Inflammatory macrophage treated with lipopolysaccharide for 1 hour (primary cell): ENCODE measurements at regions not wholly inside any gene's neighbourhood (a gene's known extent, or its start where the extent isn't known, plus 50 kb on each side); places are given as distances from the start of the nearest gene placed in this dataset.
"Not testable (repeated sequence)": the region's sequence is repeated elsewhere in the genome, so short reads cannot be mapped to it uniquely, and the experiment has no call there.

Experiments used
- DNase-seq, 2 donors: peaks; one replicate each; pipeline ENCODE4 v3.0.0-alpha.2; 2020 to 2022

DNA sequence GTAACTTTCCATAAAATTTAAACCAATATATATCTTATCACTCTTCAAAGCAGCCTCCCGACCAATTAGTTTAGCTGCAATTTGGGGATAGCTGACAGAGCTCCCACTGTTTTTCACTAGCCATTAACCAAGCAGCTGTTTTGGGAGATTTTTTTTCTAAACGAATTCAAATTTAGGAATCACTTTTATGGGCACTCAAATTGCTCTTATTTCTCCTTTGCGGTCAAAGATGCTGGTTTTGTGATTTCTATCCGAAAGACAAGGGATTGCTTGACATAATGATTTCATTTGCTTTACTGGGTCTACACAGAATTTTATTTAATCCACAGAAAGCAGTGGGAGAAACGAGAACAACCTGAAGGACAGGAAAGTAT is 505.7 kb upstream of the IL12A start:
- no peak for DNase-seq

DNA sequence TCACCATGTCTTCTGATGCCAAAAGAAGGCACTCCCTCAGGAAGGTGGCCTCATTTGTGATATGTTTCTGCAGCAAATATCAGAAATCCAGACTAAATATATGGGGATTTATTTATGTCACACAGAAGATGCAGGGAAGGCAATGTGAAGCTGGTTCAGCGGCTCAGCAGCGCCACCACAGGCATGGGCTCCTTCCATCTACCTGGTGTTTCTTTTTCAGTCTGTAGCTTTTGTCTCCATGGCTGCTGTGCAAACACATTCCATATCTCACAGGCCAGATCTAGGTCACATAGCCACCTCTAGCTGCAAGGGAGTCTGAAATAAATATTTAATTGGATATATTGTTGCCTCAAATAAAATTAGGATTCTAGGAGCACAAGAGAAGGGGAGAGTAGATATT is 502.1 kb upstream of the IL12A start:
- no peak for DNase-seq

DNA sequence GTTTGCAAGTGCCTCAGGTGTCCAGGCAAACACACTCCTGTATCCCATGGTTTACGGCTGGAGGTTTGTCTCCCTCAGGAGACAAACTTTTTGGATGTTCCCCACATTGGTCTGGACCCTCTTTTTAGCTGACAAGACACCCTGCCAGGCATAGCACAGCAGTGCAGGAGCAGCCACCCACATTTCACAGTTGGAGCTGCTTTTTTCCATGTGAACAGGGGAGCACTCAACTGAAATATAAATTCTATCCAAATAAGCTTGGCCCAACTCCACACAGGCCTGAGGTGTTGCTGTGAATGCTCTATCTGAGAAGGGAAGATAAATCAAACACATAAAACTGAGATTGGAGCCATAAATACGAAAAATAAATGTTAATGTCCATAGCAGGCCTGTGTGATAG is 501.3 kb upstream of the IL12A start:
- DNase-seq = no peak

DNA sequence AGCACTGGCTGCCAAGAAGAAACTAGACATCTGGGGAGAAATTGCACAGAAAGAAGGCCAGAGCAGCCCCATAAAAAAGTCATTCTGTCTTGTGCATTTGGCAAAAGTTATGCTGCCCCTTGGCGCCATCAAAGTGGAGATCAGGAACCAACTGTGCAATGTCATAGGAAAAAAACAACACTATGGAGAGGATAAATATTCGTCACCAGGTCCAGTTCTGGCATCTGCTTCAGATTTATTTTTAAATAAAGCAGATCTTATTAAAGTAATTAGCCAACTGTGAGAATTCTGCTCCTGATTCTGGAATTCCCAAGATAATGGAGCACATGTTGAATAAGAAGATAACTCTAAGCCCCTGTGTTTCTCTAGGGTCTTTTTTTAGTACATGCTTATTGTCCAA is 500.0 kb upstream of the IL12A start:
- DNase-seq = no peak

DNA sequence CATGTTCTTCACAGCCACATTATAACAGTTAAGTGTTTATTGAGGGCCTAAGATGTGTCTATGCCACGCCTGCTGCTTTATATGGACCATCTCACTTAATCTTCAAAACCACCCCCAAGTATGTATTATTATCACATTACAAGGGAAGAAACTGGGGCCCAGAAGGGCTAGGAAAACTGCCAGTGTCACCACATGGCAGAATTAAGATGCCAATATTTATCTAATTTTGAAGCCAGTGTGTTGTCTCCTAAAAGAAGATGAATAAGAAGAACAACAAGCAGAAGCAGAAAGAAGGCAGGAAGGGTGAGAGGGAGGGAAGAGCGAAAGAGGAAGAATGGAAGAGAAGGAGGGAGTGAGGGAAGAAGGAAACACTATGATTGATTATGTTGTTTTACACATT is 491.3 kb upstream of the IL12A start:
- no peak for DNase-seq

DNA sequence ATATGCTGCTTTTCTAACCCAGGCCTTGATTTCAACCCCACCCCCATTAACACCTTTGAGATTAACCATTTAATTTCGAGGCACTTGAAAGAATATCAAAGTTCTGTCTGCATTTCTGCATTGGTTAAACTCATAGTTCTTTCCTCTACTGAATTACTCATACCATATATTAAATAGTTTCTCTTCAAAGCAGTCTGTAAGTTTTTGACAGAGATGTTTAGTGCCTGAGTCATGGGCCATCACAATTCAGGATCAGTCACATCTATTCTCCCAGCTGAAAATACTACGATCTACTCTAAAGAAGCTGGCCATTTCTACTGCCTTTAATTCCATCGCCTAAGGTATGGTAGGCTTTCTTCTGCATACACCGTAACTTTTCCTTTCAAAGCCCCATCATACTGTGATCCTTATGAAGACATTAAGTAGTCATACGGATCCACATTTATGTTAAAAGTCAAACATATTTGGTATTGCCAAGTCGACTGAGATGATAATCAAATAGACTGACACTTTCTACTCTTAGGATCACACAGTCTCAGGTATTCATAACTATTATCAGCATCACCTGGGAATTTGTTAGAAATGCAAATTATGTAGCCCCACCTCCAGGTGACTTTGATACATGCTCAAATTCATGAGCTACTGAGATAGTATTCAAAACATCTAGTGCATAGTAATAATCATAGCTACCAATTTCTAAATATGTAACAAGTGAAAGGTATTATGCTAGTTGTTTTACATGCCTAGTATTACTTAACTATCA is 489.4 kb upstream of the IL12A start:
- DNase-seq = no peak

DNA sequence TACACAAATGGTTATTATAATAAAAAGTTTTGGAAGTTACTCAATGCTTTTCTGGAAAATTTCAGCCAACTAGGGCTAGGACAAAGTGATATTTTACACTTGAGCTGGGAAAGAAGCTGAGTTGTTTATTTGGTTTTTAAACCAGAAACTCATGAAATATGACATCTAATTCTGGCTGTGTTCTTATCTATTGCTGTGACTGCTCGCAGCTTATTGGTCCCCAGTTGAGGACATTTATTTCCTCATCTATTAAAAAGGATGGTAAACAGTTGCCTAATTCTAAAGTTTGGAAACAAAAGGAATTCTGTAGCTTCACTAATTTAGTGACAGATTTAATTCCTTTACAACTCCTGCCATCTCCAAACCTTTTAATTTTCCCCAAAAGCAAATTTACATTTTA is 487.6 kb upstream of the IL12A start:
- no peak for DNase-seq

DNA sequence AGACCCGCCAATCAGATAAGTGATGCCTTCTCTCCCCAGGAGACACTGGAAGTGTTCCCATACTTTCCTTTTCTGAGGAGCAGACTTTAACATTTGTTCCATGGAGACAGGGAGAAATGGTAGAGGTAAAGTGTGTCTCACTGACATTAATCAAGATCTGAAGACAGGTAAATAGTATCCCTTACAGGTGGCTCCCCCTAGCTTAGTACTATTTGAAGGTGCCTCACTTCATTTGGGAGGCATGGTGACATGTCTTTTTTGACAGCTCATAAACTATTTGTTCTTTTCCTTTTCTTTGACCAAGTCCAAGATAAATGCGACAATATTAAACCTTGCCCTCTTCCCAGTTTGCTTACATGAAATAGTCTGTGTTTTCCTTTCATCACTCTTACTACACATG is 485.6 kb upstream of the IL12A start:
- DNase-seq = no peak

DNA sequence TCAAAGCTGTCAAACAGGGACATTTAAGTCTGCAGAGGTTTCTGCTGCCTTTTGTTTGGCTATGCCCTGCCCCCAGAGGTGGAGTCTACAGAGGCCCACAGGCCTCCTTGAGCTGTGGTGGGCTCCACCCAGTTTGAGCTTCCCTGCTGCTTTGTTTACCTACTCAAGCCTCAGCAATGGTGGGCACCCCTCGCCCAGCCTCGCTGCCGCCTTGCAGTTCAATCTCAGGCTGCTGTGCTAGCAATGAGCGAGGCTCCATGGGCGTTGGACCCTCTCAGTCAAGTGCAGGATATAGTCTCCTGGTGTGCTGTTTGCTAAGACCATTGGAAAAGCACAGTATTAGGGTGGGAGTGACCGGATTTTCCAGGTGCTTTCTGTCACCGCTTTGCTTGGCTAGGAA is 477.6 kb upstream of the IL12A start:
- DNase-seq = not testable (repeated sequence)

DNA sequence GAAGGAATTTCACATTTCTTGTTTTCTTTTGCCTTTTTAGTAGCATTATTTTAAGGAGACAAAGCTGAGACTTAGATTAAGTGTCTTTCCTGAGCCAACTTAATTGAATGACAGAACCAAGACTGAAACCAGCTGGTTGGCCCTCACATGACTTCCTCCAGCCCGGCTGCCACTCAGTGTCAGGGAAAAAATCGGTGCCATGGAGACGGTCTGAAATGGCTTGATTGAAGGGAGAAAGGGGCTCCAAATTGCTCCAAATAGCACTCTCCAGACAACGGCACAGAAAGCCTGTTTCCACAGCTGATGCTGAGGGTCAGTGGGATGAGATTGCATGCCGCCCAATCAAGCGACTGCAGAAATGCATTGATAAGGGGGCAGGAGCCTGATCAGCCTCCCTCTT is 475.2 kb upstream of the IL12A start:
- no peak for DNase-seq

DNA sequence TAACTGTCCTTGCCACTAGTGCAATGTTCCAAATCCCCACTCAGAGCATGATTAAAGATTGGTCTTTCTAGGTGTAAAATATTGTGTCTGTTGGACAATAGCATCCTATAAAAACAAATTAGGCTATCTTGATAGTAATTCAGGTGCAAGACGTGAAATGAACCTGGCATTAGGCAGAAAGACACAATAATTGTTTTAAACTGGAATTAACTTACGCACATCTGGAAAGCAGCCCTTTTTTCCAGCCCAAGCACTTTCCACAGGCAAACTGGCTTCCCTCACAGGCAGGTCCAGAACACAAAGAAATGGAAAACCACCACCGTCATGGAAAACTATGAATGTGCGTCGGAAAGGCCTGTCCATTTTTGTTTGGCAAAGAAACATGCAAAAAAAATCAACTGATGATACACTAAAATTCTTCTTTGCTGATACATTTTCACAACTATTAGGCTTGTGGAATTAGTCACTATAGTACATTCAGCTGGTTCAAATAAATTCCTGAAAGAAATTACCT is 474.7 kb upstream of the IL12A start:
- no peak for DNase-seq

DNA sequence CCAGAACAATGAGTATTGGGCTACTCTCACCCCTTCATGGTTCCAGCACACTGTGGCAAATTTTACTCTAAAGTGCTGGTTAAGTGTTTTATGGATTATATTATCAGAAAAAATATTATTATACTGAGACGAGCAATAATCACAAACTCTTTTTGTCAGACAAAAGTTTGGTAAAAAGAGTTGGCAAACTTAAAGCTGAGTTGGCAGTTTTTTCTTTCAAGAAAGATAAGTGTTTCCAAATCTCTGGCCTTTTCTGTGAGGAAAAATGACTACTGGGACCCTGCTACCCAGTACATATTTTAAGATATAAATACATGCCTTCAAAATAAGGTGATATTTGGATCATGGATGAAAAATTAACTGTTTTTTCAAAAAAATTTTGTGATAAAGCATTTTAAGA is 471.5 kb upstream of the IL12A start:
- no peak for DNase-seq

DNA sequence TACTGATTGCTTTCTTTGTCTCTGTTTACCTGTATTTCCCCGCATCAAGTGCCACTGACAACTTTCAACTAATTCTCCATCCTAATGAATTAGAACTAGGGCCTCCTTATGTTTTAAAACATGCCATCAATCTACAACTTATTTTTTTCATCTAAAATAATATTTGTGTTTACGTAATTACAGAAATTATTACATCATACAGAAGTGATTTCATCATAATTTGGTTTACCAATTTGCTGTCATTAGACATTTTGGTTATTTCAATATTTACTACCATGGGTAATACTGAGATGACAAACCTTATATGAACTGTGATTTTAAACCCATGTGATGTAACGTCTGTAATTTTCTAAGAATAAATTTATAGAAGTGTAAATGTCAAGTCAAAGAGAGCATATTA is 468.0 kb upstream of the IL12A start:
- no peak for DNase-seq

DNA sequence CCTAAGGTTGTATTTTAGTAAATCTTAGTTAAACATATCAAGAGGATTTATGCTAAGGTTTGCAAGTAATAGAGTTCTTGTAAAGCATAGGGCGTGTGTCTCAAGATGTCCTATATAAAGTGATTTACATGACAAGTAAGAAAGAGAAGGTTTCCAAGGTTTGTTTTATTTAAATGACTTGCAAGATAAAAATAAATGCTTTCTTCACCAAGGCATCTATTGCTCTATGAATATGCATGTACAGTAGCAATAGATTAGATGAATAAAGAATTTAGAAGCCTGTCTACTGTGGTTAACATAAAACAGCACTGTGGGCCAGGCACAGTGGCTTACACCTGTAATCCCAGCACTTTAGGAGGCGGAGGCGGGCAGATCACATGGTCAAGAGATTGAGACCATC is 466.4 kb upstream of the IL12A start:
- no peak for DNase-seq

DNA sequence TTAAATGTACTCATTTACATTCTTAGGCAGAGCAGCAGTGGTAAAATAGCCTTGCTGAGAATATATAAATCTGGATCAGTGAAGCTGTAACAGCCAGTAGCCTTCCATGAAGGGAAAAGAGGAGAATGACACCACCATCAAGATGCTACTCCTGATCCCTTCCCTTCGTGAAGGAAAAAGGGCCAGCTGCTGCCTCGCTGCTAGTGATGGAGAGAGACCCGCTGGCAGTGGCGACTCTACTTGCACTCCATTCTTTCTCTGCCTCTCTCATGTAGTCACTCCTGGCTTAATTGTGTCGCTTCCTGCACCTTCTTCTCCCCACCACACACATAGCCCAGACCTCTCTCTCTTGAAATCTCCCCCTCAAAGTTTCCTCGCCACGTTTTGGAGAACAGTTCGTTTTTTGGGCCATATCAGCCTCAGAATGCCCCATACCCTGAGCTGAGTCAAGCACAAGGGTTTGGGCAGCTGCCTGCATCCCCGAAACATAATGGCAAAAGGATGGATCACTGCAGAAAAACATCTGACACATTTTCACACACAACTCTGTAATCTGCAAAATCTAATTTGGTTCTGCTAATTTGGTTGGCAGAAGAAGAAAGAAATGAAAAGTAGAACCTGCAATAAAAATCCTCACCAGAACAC is 460.3 kb upstream of the IL12A start:
- no peak for DNase-seq

DNA sequence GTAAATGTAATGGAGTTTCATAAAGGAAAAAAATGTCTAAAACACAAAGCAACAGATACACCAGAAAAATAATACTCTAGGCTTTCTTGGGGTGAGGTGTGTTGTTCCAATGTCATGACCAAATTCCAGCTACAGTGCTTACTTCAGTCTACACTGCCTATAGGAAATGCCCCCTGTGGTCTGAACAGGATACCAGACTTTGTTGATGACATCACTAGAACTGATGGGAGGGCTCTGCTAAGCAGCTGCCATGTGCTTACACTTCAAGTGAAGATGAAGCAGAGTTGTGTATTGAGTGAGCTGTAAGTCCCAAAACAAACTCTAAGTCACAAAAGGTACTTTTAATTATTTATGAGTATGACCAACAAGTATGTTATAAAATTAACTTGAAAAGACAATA is 456.1 kb upstream of the IL12A start:
- DNase-seq = no peak

DNA sequence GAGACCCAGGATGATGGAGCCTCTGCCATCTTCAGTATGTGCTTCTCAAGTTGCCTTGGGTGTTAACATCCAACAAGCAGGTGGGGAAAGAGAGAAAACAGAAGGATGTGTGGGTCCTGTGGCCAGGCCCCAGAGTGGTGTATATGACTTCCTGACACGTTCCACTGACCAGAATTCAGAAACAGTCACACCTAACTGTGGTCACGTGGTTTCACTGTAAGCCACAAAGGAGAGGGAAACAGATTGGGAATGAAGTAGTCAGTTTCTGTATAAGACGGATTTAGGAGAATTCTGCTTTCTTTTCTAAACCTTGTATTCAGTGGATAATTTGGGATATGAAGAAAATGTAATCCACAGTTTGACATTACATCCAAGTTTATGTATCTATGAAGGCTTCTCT is 454.1 kb upstream of the IL12A start:
- DNase-seq = no peak

DNA sequence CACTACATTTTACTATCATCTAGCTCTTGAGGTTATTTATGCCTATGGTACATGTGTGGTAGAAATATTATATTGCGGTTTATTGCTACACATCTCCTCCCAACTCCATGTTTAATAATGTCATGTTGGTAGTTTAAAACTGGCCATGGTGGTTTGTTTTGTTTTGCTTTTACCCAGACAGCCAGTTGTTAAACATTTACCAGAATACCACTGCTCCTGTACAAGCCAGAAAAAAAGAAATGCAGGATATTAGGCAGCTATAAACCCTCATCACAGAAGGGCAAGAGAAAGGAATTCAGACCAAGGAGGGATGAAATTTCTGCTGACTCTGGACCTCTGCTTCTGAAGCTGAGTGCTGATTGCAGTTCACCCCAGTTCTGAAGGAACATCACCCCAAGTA is 451.8 kb upstream of the IL12A start:
- no peak for DNase-seq

DNA sequence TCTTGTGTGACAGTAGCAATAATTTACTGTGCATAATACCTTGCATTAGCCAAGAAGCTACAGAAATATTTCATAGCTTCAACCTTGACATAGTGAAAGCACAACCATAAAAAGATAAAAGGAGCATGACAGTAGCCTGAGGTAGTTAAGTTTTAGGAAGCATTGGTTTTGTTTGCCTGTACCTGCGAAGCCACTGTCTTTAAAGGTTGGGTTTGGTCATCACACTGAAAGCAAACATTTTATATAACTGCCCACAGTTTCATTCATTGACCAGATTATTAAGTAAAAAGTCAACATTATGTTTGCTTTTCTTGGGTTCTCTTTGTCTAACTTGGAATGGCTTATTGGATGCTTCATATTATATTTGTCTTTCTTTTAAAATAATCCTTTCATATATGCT is 450.1 kb upstream of the IL12A start:
- no peak for DNase-seq

DNA sequence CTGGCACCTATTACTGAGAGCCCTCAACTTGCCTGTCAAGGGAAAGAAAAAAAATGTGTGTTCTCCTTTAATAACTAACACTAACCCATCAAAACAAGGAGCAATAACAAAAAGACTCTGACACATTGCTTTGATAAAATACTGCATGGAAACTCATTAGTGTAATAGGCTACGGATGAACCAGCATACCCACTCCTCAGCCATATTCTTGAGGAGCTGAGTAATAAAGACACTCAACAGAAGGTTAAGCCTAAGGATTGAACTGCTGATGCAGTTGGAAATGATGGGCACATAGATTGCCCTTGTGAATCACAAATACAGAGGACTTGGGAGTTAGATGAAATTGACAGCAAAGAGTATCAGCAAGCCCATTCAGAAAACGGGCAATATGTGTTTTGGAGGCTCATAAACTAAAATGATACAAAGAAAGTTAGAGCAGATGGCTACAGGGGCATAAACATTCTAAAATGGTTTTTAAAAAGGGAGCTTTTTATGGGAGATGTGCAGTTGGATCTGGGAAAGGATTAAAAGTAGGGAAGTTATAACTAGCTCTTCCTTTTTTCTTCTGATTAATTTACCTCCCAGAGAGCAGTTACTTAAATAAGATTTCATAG is 447.6 kb upstream of the IL12A start:
- DNase-seq = no peak

DNA sequence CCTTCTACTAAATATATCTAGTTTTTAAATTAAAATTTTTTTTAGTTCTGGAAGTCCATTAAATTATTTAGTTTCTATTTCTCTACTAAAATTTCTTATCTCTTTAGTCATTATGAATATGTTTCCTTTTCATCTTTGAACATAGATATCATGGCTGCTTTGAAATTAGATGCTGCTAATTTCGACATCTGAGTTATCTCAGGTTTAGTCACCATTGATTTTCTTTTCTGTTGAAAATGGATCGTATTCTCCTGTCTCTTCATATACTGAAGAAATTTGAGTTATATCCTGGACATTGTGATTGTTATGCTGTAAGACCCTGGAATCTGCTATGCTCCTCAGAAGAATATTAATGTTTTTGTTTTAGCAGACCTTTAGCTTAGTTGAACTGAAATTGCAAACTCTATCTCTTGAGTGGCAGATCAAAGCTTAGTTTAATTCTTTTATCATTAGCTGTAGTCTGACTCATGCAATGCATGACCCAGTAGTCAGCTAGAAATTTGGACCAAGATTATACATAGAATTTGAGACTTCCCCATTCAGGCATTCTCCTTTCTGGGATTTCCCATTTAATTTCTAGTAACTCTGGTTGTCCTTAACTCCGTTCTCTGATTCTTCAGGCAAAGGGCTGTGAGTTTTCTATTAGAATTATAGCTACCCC is 439.8 kb upstream of the IL12A start:
- no peak for DNase-seq

DNA sequence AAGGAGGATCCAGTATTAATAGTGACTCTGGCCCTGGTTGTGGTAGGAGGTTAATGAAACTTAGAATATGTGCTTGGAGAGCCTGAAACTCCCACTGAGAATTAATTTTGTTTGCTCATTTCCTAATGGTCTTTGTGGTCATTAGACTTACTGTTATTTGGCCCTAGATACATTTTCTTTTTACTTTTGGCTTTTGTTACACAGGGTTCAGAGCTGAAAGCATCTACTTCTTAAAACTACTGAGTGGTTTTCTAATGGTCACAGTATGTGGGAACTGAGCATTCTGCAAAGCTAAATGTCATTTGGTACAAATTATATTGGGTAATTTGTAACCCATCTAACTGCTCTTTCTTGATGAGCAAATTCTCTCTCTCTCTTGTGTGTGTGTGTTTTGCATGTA is 433.4 kb upstream of the IL12A start:
- no peak for DNase-seq

DNA sequence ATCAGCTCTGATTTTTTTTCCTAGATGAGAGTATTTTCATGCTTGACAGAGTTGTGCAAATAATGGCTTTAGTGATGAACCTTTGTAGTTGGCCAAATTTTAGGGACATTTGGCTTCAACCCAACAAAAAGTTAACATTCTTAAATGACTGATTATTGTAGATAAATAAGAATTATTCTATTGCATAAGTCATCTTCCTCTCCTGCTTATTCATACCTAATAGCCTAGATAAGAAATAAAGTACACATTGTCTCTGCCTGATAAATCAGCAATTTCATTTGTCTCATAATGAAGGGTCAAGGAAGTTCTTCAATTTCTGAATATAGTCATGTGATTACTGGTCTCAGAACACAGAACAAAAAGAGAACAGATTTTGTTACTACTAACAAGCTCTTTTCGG is 428.9 kb upstream of the IL12A start:
- DNase-seq = no peak
